ENCODE measurements at regions not wholly inside any gene's neighbourhood (a gene's known extent, or its start where the extent isn't known, plus 50 kb on each side); places are given as distances from the start of the nearest gene placed in this dataset.
A peak's percentile ranks its signal among the peaks of the same experiment; 100 is the strongest.

GRCh38 chr2:31739161-31739560, 158.4 kb upstream of the SRD5A2 start:
- DNase-seq, result no peak
- Histone ChIP-seq H3K9me3 (ENCODE audit: control insufficient read depth, low read depth, low read length) (no peaks in the 10 kb centered on the region), H3K4me1 (ENCODE audit: control insufficient read depth, insufficient read depth, low read length) (no peaks in the 10 kb centered on the region), H3K27me3 (ENCODE audit: control insufficient read depth, insufficient read depth, low read length) (no peaks in the 10 kb centered on the region), H3K4me3 (ENCODE audit: low read length) (no peak overlapping the region), H3K36me3 (ENCODE audit: control insufficient read depth, insufficient read depth, low read length) (no peaks in the 10 kb centered on the region), H3K27ac (ENCODE audit: low read length) (no peak overlapping the region)
- WGBS (ENCODE audit: insufficient coverage, low lambda C conversion rate), result 75% methylated on average over 3 of the region's 3 CpGs

- Histone ChIP-seq H3K4me3 (ENCODE audit: low read length) (no peak overlapping the region), H3K27ac (ENCODE audit: low read length) (no peak overlapping the region), H3K27me3 (ENCODE audit: control insufficient read depth, insufficient read depth, low read length) (no peaks in the 10 kb centered on the region), H3K9me3 (ENCODE audit: control insufficient read depth, low read depth, low read length) (no peaks in the 10 kb centered on the region), H3K36me3 (ENCODE audit: control insufficient read depth, insufficient read depth, low read length) (no peaks in the 10 kb centered on the region), H3K4me1 (ENCODE audit: control insufficient read depth, insufficient read depth, low read length) (no peaks in the 10 kb centered on the region)
- WGBS (ENCODE audit: insufficient coverage, low lambda C conversion rate), result 93% methylated on average over 2 of the region's 6 CpGs
- no peak for DNase-seq
These were observed 156.1 kb upstream of the SRD5A2 start for GRCh38 chr2:31736695-31737454.

GRCh38 chr2:31735716-31736115, 155.0 kb upstream of the SRD5A2 start:
- DNase-seq, result no peak
- Histone ChIP-seq H3K36me3 (ENCODE audit: control insufficient read depth, insufficient read depth, low read length) (no peaks in the 10 kb centered on the region), H3K27me3 (ENCODE audit: control insufficient read depth, insufficient read depth, low read length) (no peaks in the 10 kb centered on the region), H3K27ac (ENCODE audit: low read length) (no peak overlapping the region), H3K4me3 (ENCODE audit: low read length) (no peak overlapping the region), H3K9me3 (ENCODE audit: control insufficient read depth, low read depth, low read length) (no peaks in the 10 kb centered on the region), H3K4me1 (ENCODE audit: control insufficient read depth, insufficient read depth, low read length) (no peaks in the 10 kb centered on the region)
- WGBS (ENCODE audit: insufficient coverage, low lambda C conversion rate), result no CpG with 5 or more reads among the region's 2 CpGs

GRCh38 chr2:31729442-31730092, 148.8 kb upstream of the SRD5A2 start:
- Histone ChIP-seq H3K4me1 (ENCODE audit: control insufficient read depth, insufficient read depth, low read length) (no peaks in the 10 kb centered on the region), H3K27ac (ENCODE audit: low read length) (no peak overlapping the region), H3K9me3 (ENCODE audit: control insufficient read depth, low read depth, low read length) (no peaks in the 10 kb centered on the region), H3K4me3 (ENCODE audit: low read length) (no peak overlapping the region), H3K27me3 (ENCODE audit: control insufficient read depth, insufficient read depth, low read length) (no peaks in the 10 kb centered on the region), H3K36me3 (ENCODE audit: control insufficient read depth, insufficient read depth, low read length) (no peaks in the 10 kb centered on the region)
- DNase-seq, result peak in 1 of 2 donors; percentile 10
- 100% methylated on average over 2 of the region's 5 CpGs for WGBS (ENCODE audit: insufficient coverage, low lambda C conversion rate)

GRCh38 chr2:31729065-31729439, 148.3 kb upstream of the SRD5A2 start:
- no peaks in the 10 kb centered on the region for H3K4me1 ChIP-seq (ENCODE audit: control insufficient read depth, insufficient read depth, low read length)

GRCh38 chr2:31728406-31729064, 147.8 kb upstream of the SRD5A2 start:
- no CpG with 5 or more reads among the region's 2 CpGs for WGBS (ENCODE audit: insufficient coverage, low lambda C conversion rate)
- no peak for DNase-seq
- Histone ChIP-seq H3K9me3 (ENCODE audit: control insufficient read depth, low read depth, low read length) (no peaks in the 10 kb centered on the region), H3K4me1 (ENCODE audit: control insufficient read depth, insufficient read depth, low read length) (no peaks in the 10 kb centered on the region), H3K4me3 (ENCODE audit: low read length) (no peak overlapping the region), H3K27me3 (ENCODE audit: control insufficient read depth, insufficient read depth, low read length) (no peaks in the 10 kb centered on the region), H3K36me3 (ENCODE audit: control insufficient read depth, insufficient read depth, low read length) (no peaks in the 10 kb centered on the region), H3K27ac (ENCODE audit: low read length) (no peak overlapping the region)

More at GRCh38 chr2:31729065-31729439, 148.3 kb upstream of the SRD5A2 start:
- H3K27me3 ChIP-seq (ENCODE audit: control insufficient read depth, insufficient read depth, low read length), result no peaks in the 10 kb centered on the region
- no peak overlapping the region for H3K27ac ChIP-seq (ENCODE audit: low read length)
- H3K4me3 ChIP-seq (ENCODE audit: low read length), result no peak overlapping the region
- no peaks in the 10 kb centered on the region for H3K9me3 ChIP-seq (ENCODE audit: control insufficient read depth, low read depth, low read length)
- no CpG with 5 or more reads among the region's 2 CpGs for WGBS (ENCODE audit: insufficient coverage, low lambda C conversion rate)
- no peak for DNase-seq
- no peaks in the 10 kb centered on the region for H3K36me3 ChIP-seq (ENCODE audit: control insufficient read depth, insufficient read depth, low read length)

GRCh38 chr2:31726457-31726856, 145.7 kb upstream of the SRD5A2 start:
- no peak overlapping the region for H3K27ac ChIP-seq (ENCODE audit: low read length)
- H3K36me3 ChIP-seq (ENCODE audit: control insufficient read depth, insufficient read depth, low read length), result no peaks in the 10 kb centered on the region
- DNase-seq, result no peak
- H3K4me1 ChIP-seq (ENCODE audit: control insufficient read depth, insufficient read depth, low read length), result no peaks in the 10 kb centered on the region
- no peaks in the 10 kb centered on the region for H3K9me3 ChIP-seq (ENCODE audit: control insufficient read depth, low read depth, low read length)
- H3K27me3 ChIP-seq (ENCODE audit: control insufficient read depth, insufficient read depth, low read length), result no peaks in the 10 kb centered on the region
- 83% methylated on average over 1 of the region's 2 CpGs for WGBS (ENCODE audit: insufficient coverage, low lambda C conversion rate)
- H3K4me3 ChIP-seq (ENCODE audit: low read length), result no peak overlapping the region

GRCh38 chr2:31725444-31725843, 144.7 kb upstream of the SRD5A2 start:
- H3K4me3 ChIP-seq (ENCODE audit: low read length), result no peak overlapping the region
- H3K4me1 ChIP-seq (ENCODE audit: control insufficient read depth, insufficient read depth, low read length), result no peaks in the 10 kb centered on the region
- DNase-seq, result no peak
- no peaks in the 10 kb centered on the region for H3K27me3 ChIP-seq (ENCODE audit: control insufficient read depth, insufficient read depth, low read length)
- no CpG with 5 or more reads among the region's 3 CpGs for WGBS (ENCODE audit: insufficient coverage, low lambda C conversion rate)
- no peak overlapping the region for H3K27ac ChIP-seq (ENCODE audit: low read length)
- no peaks in the 10 kb centered on the region for H3K9me3 ChIP-seq (ENCODE audit: control insufficient read depth, low read depth, low read length)
- H3K36me3 ChIP-seq (ENCODE audit: control insufficient read depth, insufficient read depth, low read length), result no peaks in the 10 kb centered on the region

- no peaks in the 10 kb centered on the region for H3K27me3 ChIP-seq (ENCODE audit: control insufficient read depth, insufficient read depth, low read length)
- no peak overlapping the region for H3K4me3 ChIP-seq (ENCODE audit: low read length)
- no peaks in the 10 kb centered on the region for H3K4me1 ChIP-seq (ENCODE audit: control insufficient read depth, insufficient read depth, low read length)
- H3K9me3 ChIP-seq (ENCODE audit: control insufficient read depth, low read depth, low read length), result peaks cover 4% of the 10 kb centered on the region
- H3K27ac ChIP-seq (ENCODE audit: low read length), result no peak overlapping the region
- H3K36me3 ChIP-seq (ENCODE audit: control insufficient read depth, insufficient read depth, low read length), result no peaks in the 10 kb centered on the region
- DNase-seq, result no peak
These were observed 131.0 kb upstream of the SRD5A2 start for GRCh38 chr2:31711737-31712136.

GRCh38 chr2:31710121-31710520, 129.4 kb upstream of the SRD5A2 start:
- peaks cover under 1% of the 10 kb centered on the region for H3K4me1 ChIP-seq (ENCODE audit: control insufficient read depth, insufficient read depth, low read length)
- peak in 1 of 2 donors; percentile 29 for DNase-seq
- no peaks in the 10 kb centered on the region for H3K27me3 ChIP-seq (ENCODE audit: control insufficient read depth, insufficient read depth, low read length)
- no peak overlapping the region for H3K4me3 ChIP-seq (ENCODE audit: low read length)
- WGBS (ENCODE audit: insufficient coverage, low lambda C conversion rate), result 52% methylated on average over 2 of the region's 2 CpGs
- H3K36me3 ChIP-seq (ENCODE audit: control insufficient read depth, insufficient read depth, low read length), result no peaks in the 10 kb centered on the region
- H3K9me3 ChIP-seq (ENCODE audit: control insufficient read depth, low read depth, low read length), result peaks cover 4% of the 10 kb centered on the region
- H3K27ac ChIP-seq (ENCODE audit: low read length), result no peak overlapping the region

Data from large intestine (tissue), 3 donors.